ENCODE measurements at regions not wholly inside any gene's neighbourhood (a gene's known extent, or its start where the extent isn't known, plus 50 kb on each side); places are given as distances from the start of the nearest gene placed in this dataset.

DNA sequence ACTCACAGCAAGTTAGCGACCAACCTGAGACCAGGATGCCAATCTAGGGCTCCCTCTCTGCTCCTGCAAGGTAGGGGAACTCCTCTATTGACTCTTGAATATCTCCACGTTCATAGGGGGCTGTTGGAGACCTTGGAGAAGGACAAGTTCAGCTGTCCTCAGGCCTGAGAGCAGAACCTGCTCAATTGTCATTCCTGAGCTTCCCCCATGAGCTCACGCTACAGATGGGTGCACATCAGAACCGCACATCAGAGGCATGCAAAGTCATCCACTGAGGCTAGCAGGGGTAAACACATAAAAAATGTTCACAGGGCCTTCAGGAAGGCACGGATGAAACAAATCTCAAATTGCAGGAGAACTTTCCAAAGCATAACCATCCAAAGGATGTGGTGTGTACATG, 168.8 kb upstream of the ZNF507 start:
- no peak for DNase-seq (ENCODE audit: low read depth)

DNA sequence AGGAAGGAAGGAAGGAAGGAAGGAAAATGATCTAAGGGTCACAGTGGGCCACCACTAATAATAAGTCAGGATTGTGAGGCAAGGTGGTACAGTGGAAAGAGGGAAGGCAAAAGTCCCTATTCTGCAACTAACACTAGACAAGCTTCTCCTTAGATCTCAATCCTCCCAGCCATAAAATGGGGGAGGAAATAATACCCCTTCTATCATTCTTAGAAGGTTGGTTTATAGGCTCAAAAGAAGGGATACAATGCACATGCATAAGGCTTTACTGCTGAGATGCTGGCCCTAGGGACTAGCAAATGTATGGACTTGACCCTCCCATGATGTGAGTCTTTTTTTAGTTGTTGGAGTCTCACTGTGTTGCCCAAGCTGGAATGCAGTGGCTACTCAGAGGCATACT, 167.7 kb upstream of the ZNF507 start:
- no peak for DNase-seq (ENCODE audit: low read depth)

DNA sequence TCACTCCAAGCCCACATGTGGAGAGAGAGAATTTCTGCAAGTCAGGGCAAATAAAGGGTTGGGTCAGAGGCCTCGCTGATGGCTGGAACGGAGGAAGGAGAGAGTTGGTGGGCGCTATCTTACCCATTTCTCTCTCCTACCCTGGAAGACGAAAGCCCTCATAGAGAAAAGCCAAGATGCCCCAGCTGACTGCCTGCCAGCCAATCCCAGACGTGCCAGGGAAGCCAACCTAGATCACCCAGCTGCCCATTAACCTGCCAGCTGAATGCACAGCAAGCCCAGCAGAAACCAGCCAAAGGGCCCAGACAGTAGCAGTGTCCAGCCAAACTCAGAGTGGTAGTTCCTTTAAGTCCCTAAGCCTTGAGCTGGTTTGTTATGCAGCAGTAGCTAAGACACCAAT, 167.0 kb upstream of the ZNF507 start:
- DNase-seq (ENCODE audit: low read depth): no peak

DNA sequence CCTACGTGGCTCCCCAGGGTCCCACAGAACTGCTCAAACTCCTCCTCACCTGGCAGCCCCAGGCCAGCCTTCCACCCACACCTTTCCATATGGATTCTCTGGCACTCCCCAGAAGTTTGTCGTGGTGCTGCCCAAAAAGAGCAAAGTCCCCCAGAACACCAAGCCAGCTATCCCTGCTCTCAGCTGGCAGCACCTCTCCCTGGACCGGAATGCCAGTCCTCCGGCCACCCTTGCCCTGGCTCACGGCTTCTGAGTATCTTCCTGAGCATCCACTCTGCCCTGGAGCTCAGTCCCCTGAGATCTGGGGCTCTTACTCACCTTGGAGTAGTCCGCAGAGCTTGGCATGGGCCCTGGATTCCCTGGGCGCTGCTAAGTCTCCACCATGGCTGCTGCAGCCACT, 166.5 kb upstream of the ZNF507 start:
- no peak for DNase-seq (ENCODE audit: low read depth)

DNA sequence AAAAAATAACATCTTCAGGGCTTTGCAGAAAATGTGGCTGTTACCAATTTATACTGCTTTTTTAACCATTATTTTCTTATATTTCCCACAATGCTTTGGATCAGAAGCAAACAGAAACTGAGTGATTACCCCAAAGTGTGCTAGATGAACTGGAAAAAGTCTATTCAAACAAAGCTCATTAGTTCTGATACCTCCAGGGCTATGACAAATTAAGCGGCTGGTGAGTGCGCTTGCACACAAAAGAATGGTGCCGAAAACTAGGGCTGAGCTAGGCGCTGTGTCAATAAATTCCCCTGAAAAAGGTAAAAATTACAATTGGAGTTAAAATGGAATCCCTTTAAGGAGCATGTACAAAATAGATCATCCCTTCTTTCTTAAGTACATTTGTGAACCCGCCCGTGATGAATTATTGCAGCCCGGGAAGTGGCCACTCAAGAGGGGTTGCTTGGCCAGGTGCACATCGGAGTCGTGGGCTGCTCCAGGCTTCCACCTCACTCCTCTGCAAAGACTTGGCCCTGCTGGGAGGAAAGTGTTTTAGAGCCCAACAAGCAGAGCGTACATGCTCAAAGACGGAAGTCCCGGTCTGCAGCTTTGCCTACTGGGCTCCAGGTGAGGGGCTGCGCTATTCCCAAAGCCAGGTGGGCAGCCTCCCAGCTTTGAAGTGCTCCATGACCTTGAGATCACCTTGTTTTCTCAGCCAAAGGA, 164.0 kb upstream of the ZNF507 start:
- no peak for DNase-seq (ENCODE audit: low read depth)

DNA sequence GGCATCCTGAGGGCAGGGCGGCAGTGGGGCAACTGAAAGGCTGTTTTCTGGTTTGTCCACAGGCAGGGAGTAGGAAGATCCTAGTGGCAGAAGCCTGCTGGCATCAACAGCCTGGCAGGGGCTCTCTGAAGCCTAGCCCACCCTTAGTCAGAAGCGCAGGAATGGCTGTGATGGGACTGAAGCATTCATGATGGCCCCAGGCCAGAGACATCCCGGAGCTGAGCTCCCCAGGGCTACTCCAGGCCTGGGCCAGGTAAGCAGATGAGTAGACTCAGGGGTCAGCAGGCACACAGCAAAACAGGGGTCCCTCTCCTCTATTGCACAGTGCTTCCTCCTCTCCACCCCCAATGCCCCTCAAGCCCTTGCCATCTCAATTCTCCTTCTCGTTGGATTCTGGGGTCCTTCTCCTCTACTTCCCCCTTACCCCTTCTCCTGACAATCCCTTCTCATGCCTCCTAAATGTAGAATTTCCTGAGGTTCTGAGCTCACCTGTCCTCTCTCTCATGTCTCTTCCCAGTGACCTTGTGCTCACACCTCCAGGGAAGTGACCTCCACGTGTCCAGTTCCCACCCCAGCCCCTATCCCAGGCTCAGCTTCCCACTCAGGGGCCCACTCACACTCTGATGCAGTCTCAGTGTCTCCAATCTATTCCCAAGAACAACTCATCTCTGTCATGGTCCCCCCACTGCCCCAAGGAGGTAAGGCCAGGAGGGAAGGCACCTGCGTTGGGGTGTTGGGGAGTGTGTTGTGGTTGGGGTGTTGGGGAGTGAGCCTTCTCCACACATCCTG, 158.7 kb upstream of the ZNF507 start:
- DNase-seq (ENCODE audit: low read depth): no peak

DNA sequence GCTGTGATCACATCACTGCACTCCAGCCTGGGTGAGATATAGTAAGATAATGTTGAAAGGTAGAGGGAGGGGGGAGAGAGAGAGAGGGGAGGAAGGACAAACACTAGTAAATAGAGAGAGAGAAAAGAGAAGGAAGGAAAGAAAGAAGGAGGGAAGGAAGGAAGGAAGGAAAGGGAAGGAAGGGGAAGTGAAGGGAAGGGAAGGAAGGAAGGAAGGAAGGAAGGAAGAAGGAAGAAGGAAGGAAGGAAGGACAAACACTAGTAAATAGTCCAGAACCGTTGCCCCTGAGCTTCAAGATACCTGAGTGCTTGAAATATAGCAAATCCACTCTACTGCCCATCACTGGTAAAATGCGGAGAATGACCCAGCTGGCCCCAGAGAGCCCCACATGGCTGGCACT, 156.5 kb upstream of the ZNF507 start:
- DNase-seq (ENCODE audit: low read depth): no peak

DNA sequence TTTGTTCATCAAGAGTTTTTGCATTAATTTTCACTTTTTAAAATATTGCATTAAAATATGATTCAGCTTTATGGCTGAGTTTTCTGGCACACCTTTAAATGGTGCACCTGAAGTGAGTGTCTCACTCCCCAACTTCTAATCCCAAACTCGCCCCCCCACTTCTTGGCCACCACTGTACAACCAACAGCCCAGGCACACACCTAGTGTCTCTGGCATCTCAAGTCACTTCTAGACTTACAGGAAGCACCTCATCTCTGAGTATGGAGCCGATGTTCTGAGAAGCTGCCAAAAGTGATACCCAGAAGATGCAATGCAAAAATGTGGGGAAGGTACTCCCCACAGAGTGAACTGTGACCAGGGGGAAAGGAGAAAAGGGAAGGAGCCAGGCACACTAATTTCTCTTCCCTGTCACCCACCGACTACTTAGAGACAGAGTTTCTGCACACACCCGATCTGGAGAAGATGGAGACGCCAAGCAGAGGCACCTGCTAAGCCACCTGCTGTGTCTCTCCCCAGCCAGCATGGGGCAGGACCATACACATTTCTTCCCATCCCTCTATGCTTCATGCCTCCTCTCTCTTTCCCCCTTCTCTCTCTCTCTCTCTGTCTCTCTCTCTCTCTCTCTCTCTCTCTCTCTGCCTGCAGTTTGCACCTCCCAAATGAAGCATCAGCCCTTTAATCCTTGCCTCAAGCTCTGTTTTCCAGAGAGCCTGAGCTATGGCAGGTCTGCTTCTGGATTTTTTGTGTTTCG, 155.3 kb upstream of the ZNF507 start:
- no peak for DNase-seq (ENCODE audit: low read depth)

DNA sequence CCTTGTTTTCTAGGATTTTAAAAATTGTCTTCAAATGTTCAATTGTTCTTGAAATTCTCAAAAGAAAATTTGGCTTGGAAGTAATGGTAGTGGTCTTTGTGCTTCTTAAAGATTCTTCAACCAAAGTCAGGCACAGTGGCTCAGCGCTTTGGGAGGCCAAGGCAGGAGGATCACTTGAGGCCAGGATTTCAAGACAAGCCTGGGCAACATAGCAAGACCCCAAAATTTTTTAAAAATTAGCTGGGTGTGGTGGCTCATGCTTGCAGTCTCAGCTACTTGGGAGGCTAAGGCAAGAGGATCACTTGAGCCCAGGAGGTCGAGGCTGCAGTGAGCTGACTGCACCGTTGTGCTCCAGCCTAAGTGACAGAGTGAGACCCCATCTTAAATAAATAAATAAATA, 153.5 kb upstream of the ZNF507 start:
- no peak for DNase-seq (ENCODE audit: low read depth)

DNA sequence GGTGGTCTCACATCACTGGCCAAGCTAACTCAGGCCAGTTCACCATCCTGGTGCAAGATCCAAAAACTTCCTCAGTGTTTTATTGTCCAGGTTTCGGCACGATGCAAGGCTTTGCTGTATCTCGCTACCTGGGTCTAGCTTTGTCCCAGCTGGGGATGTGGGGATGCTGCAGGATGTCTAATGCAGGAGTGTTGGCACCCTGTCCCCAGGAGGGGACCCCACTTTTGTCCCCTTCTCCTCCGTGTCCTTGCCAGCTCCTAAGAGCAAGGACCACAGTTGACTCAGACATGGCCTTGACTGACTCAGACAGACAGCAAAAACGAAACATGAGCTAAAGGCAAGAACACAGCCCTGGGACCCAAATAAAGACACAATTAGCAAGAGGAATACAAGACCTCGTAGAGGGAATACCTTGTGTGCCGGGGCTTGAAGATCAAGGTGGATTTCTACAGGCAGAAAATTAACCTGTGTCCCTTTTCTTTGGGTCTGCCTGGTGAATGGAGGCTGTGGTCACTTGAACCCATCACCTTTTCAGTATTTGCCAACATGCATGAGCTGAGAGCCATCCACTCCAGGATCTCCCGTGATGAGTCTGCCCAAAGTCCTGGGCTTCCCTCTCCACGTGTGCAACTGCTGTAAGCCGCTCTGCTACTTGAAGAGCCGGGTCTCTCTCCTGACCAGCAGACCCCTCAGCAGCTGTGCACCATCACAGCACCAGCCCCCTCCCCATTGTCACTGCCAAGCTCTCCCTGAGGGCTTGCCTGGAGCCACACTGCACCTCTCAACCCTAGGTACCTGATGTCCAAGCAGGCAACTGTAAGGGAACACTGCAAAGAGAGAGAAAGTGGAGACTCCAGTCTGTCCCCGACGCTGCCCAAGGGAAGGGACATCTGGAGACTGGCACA, 149.5 kb upstream of the ZNF507 start:
- DNase-seq (ENCODE audit: low read depth): no peak

DNA sequence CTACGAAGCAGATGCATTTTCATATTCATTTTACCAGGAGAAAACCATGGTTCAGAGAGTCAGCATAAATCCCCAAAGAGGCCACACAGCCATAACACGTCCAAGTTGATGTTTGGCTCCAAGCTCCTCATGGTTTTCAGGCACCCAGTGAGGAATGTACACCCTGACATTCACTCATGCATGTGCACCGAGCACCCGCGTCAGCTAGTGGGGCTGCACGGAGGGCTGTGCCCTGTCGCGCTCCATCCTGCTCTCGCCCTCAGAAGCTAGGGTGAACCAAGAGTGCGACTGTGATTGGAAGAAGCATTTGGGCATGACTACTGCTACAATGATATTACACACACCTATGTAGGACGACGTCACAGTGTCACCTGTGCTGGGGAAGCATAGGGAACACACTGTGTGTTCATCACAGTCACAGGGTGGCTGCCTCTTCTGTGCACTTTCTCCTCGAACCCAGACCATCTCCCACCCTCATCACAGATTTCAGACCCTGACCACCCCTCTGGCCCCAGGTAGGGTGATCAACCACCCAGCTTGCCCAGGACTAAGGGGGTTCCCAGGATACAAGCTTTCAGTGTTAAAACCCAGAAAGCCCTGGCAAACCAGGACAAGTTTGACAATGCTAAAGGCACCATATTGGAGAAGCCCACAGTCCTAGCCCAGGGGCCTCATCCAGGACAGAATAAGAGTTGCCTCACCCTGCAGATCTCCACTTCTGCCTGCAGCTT, 148.6 kb upstream of the ZNF507 start:
- no peak for DNase-seq (ENCODE audit: low read depth)

DNA sequence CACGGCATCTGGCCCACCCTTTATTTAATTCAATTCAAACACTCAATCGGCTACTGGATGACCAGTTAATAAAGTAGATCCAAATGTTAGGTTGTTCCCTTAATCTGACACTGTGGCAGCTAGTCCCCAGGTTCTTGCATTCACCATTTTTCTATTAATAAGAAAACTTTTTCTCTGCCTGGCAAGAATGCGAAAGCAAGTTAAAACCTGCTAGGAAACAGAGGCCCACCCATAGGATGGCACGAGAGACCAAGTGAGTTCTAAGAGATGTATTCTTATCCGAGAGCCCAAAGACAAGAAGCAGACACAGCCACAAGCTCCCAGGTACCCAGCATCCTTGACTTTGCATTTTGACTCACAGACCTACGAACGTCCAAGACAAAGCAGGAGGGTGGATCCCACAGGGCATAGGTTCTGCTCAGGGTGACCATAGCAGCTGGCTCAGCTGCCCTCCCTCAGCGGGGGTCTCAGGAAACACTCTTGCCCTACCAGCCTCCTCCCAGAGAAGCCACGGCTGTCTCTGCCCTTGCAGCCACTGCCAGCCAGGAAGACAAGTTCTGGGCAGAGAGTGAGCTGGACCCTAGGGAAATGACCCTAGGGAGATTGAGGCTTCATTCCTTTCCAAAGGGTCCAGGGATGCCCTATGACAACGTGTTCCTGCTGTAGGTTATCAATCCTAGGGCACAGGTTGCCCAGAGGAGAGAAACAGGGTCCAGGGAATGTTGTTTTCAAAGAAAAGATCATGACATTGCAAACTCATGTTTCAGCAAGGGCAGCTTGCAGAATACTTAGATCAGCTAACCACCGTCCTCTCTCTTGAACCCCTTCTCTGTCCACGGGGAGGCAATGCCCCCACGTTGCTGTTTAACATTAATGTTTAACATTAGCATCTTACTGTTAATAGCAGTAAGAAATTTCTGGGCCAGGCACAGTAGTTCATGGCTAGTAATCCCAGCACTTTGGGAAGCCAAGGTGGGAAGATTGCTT, 147.2 kb upstream of the ZNF507 start:
- no peak for DNase-seq (ENCODE audit: low read depth)

DNA sequence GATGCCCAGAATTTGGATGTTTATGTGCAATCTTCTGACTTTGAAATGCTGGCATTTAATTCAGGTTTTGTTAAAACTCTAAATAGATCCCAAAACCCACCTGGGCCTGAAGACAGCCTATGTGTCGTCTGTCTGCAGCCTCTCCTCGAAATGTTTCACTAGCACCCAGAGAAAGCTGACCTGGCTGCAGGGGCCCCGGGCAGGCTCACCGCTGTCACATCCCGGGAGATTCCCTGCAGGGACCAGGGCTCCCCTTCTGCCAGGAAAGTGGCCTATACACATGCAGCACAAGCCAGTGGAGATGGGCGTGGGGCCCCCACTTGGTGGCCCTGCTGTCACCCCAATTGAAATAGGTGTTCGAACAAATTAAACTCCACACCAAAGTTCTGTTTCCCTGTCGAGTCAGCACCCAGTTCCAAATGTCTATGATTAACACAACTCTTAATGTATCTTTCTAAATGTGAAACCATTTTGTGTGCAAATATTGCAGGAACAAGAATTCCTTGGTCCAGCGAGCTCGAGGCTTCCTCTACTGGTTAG, 145.8 kb upstream of the ZNF507 start:
- DNase-seq (ENCODE audit: low read depth): no peak

DNA sequence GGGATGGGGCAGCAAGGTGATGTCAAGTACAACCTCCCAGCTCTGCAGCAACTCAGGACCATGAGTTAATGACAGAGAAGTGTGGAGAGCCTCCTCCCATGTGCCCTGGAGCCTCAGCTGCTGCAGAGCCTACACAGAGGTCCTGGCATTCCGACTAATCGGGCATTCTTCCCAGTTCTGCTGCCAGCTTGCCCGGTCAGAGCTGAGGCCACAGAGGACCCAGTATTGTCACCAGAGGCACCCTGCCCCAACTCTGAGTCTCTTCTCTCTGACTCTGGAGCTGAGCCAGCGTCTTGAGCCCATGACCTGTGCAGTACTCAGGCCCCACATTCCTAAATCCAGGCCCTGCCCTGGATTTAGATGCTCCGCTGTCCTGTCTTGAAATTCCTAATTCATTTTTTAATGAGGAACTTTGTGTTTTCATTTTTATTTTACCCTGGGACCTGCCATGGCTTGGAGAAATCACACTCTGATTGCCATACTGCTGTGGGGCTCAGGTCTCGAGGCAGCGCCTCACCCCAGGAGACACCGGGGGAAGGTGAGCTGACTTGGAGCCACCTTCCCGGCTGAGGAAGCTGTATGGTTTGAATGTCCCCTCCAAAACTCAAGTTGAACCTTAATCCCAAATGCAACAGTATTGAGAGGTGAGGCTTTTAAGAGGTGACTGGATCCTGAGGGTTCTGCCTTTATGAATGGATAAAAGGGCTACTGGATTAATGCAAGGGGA, 144.9 kb upstream of the ZNF507 start:
- DNase-seq (ENCODE audit: low read depth): no peak

DNA sequence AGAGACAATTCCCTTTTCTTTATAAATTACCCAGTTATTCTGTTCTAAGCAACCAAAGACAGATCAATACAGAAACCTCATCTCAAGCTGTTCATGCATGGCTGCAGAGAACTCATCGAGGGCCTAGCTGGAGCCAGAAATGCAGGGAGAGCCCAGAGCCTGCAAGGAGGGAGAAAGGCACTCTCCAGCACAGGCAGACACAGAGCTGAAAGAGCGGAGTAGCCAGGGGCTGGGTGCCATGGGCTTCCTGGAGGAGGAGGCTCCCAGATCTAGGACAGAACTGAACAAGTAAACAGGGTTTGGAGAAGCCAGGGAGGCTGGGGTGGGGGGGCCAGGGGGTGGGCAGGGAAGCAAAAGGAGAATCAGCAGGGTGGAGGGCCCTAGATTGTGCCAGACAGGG, 144.2 kb upstream of the ZNF507 start:
- DNase-seq (ENCODE audit: low read depth): no peak

DNA sequence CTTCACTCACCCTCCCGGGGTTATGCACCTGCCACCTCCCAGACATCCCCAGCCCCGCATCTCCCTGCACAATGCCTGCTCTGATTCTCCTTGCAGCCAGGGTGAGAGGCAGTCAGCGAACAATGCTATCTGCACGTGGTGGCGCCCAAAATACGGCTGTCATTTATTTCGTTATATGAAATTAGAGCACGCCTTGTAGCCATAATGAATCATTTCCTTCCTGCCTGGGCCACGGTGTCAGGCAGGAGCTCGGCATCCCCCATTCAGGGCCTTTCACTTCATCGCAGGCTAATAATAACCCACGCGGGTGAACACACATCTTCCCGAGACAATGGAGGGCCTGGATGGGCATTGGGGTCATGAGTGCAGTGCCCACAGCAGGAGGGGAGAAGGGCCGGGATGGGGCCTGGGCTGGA, 143.8 kb upstream of the ZNF507 start:
- no peak for DNase-seq (ENCODE audit: low read depth)

DNA sequence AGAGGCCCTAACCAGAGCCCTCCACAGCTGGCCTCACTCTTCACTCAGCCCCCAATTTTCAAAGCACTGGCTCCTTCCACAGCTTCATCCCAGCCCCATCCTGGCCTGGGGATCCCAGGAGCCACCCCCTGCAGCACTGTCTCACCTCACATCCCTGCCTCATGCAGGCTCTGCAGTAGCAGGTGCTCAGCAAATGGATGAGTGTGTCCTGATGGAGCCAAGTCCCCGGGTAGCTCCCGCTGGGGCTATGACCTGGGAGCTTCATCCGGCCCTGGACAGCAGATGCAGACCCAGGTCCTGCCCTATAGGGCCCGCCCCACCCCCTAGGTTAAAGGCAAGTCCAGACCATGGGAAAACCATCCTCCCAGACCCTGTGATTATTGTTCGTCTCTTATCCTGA, 143.2 kb upstream of the ZNF507 start:
- DNase-seq (ENCODE audit: low read depth): no peak

DNA sequence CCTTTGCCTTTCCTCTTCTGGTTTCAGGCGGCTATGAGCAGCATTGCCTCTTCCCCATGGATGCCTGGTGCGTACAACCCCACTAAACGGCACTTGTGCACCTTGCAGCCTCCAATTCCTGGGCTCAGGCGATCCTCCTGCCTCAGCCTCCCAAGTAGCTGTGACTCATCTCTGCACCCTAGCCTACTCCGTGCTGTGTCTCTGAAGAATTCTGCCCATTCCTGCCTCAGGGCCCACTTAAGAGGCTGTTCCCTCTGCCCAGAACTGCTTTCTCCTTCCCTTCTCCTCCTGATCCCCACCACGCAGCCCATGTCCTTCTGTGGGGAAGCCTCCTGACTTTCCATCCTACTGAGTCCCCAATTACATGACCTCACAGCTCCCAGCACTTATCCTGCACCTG, 142.2 kb upstream of the ZNF507 start:
- DNase-seq (ENCODE audit: low read depth): no peak

DNA sequence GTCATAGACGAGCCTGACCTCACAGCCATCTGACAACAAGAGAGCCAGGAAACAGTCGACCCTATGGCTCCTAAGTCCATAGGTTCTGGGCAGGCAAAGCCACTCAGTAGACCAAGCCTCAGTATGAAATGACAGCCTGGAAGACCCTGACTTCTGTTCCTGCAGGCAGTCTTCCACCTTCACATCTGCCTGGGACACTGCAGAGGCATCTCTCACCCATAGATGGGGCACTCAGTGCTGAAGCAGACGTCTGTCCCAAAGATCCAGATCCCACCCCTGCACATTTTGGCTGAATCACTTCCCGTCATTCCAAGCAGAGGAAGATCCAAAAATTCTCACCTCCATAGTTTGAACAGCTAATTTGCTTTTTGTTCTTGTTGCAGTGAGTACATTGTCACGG, 139.3 kb upstream of the ZNF507 start:
- no peak for DNase-seq (ENCODE audit: low read depth)
